AG09309 (cell line): ENCODE measurements at regions not wholly inside any gene's neighbourhood (a gene's known extent, or its start where the extent isn't known, plus 50 kb on each side); places are given as distances from the start of the nearest gene placed in this dataset.

Experiments used
- DNase-seq: peaks from one replicate; pipeline ENCODE4 v3.0.0-alpha.2; 2010; ENCODE audit warnings: low read depth
- H3K4me3 ChIP-seq: 2 replicates; pipeline ENCODE4 v1.5.1; 2011; ENCODE audit warnings: mild to moderate bottlenecking, low read depth, low read length, moderate library complexity; ENCODE audit not compliant: control insufficient read depth
- CTCF ChIP-seq: IDR thresholded peaks from 2 replicates; pipeline ENCODE4 v1.5.1; 2011; ENCODE audit warnings: mild to moderate bottlenecking, low read depth, low read length, inconsistent platforms; ENCODE audit not compliant: insufficient read depth, control insufficient read depth; ENCODE audit errors: missing control alignments

- H3K4me3 ChIP-seq: no peak overlapping the region
- no peak for TF ChIP-seq CTCF
Observed at GRCh38 chr13:59532405-59532804, 631.3 kb downstream of the DIAPH3 start.

GRCh38 chr13:59533561-59534555 is 629.9 kb downstream of the DIAPH3 start:
- no peak for TF ChIP-seq CTCF
- DNase-seq: no peak
- H3K4me3 ChIP-seq: no peak overlapping the region

More at GRCh38 chr13:59532405-59532804, 631.3 kb downstream of the DIAPH3 start:
- DNase-seq: no peak

GRCh38 chr13:59534806-59535205 is 628.9 kb downstream of the DIAPH3 start:
- H3K4me3 ChIP-seq: no peak overlapping the region
- TF ChIP-seq CTCF: no peak
- DNase-seq: no peak

- TF ChIP-seq CTCF: no peak
- DNase-seq: no peak
- H3K4me3 ChIP-seq: no peak overlapping the region
Observed at GRCh38 chr13:59537500-59537899, 626.2 kb downstream of the DIAPH3 start.

GRCh38 chr13:59538512-59538911 is 625.2 kb downstream of the DIAPH3 start:
- no peak overlapping the region for H3K4me3 ChIP-seq
- DNase-seq: no peak
- TF ChIP-seq CTCF: no peak

GRCh38 chr13:59542303-59542702 is 621.4 kb downstream of the DIAPH3 start:
- DNase-seq: no peak
- TF ChIP-seq CTCF: no peak
- H3K4me3 ChIP-seq: no peak overlapping the region
